ENCODE measurements at regions not wholly inside any gene's neighbourhood (a gene's known extent, or its start where the extent isn't known, plus 50 kb on each side); places are given as distances from the start of the nearest gene placed in this dataset.

DNA sequence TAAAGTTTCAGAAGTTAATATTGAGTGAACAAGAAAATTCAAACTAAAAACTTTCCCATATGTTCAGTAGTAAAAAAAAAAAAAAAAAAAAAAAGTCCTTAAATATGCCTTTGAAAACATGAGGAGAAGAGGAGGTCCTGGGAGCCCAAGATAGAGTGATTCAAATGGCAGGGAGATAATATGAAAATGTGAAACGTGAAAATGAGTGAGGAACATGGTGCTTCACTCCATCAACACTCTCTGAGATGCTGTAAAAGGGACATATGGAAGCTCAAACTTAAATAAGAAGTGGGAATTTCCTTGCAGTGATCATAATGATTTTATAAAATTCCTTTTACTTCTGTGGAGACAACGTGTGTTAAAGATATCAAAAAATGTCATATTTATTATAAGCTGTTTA is 423.9 kb downstream of the PABPC4L start:
- POLR2A ChIA-PET (ENCODE audit: low non-redundant PET), result no interaction called here
- intact Hi-C loops (cut with micrococcal nuclease; ENCODE audit: unreplicated experiment), result no loop called here
- H3K4me1 ChIP-seq (ENCODE audit: insufficient read depth, low read length, poor library complexity, severe bottlenecking), result no peaks in the 10 kb centered on the region
- no TSS peak for BruUV-seq (replicated peaks)
- H3K4me3 ChIP-seq (ENCODE audit: low read depth, low read length, poor library complexity, severe bottlenecking), result no peak overlapping the region
- H3K9me3 ChIP-seq (ENCODE audit: low read depth, low read length, poor library complexity, severe bottlenecking), result peaks cover 3% of the 10 kb centered on the region
- no peak for DNase-seq (ENCODE audit: low spot score)
- TF ChIP-seq, protein P1, sequence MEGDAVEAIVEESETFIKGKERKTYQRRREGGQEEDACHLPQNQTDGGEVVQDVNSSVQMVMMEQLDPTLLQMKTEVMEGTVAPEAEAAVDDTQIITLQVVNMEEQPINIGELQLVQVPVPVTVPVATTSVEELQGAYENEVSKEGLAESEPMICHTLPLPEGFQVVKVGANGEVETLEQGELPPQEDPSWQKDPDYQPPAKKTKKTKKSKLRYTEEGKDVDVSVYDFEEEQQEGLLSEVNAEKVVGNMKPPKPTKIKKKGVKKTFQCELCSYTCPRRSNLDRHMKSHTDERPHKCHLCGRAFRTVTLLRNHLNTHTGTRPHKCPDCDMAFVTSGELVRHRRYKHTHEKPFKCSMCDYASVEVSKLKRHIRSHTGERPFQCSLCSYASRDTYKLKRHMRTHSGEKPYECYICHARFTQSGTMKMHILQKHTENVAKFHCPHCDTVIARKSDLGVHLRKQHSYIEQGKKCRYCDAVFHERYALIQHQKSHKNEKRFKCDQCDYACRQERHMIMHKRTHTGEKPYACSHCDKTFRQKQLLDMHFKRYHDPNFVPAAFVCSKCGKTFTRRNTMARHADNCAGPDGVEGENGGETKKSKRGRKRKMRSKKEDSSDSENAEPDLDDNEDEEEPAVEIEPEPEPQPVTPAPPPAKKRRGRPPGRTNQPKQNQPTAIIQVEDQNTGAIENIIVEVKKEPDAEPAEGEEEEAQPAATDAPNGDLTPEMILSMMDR (conservative IDR thresholded peaks at IDR 0.05; ENCODE audit: low read depth, low read length), result no peak
- no peak for TF ChIP-seq EZH2 (IDR thresholded peaks at IDR 0.05; ENCODE audit: borderline replicate concordance, low read depth, low read length, poor library complexity, severe bottlenecking)
- H3K36me3 ChIP-seq (ENCODE audit: insufficient read depth, low read length, poor library complexity, severe bottlenecking), result no peaks in the 10 kb centered on the region
- no peak overlapping the region for H3K27ac ChIP-seq (ENCODE audit: low read depth, low read length, poor library complexity, severe bottlenecking)
- no peaks in the 10 kb centered on the region for H3K27me3 ChIP-seq (replicated peaks; ENCODE audit: insufficient read depth, low read depth, low read length, poor library complexity)
- CTCF ChIA-PET, result no interaction called here

DNA sequence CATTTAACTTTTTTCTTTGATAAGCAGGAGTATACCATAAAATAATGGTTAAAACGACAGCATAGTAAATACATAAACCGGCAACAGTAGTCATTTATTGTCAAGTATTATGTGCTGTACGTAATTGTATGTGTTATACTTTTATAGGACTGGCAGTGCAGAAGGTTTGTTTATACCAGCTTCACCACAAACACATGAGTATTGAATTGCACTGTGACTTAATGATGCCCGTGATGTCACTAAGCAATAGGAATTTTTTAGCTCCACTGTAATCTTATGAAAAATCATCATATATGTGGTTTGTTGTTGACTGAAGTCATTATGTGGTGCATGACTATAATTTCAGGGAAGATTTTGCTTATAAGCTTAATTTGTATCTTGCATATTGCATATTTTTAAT is 424.6 kb downstream of the PABPC4L start:
- ChIA-PET CTCF (no interaction called here), POLR2A (ENCODE audit: low non-redundant PET) (no interaction called here)
- Histone ChIP-seq H3K27me3 (replicated peaks; ENCODE audit: insufficient read depth, low read depth, low read length, poor library complexity) (no peaks in the 10 kb centered on the region), H3K36me3 (ENCODE audit: insufficient read depth, low read length, poor library complexity, severe bottlenecking) (no peaks in the 10 kb centered on the region), H3K27ac (ENCODE audit: low read depth, low read length, poor library complexity, severe bottlenecking) (no peak overlapping the region), H3K9me3 (ENCODE audit: low read depth, low read length, poor library complexity, severe bottlenecking) (peaks cover 3% of the 10 kb centered on the region), H3K4me1 (ENCODE audit: insufficient read depth, low read length, poor library complexity, severe bottlenecking) (no peaks in the 10 kb centered on the region), H3K4me3 (ENCODE audit: low read depth, low read length, poor library complexity, severe bottlenecking) (no peak overlapping the region)
- no peak for DNase-seq (ENCODE audit: low spot score)
- TF ChIP-seq, protein P1 (conservative IDR thresholded peaks at IDR 0.05; ENCODE audit: low read depth, low read length), result no peak
- no peak for TF ChIP-seq EZH2 (IDR thresholded peaks at IDR 0.05; ENCODE audit: borderline replicate concordance, low read depth, low read length, poor library complexity, severe bottlenecking)
- intact Hi-C loops (cut with micrococcal nuclease; ENCODE audit: unreplicated experiment), result no loop called here
- no TSS peak for BruUV-seq (replicated peaks)

DNA sequence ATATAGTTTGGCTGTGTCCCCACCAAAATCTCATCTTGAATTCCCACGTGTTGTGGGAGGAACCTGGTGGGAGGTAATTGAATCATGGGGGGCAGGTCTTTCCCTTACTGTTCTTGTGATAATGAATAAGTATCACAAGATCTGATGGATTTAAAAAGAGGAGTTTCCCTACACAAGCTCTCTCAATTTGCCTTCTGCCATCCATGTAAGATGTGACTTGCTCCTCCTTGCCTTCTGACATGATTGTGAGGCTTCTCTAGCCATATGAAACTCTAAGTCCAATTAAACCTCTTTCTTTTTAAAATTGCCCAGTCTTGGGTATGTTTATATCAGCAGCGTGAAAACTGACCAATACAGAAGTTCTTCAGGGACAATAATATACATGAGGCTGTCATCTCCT is 425.1 kb downstream of the PABPC4L start:
- ChIA-PET CTCF (no interaction called here), POLR2A (ENCODE audit: low non-redundant PET) (no interaction called here)
- Histone ChIP-seq H3K27ac (ENCODE audit: low read depth, low read length, poor library complexity, severe bottlenecking) (no peak overlapping the region), H3K4me3 (ENCODE audit: low read depth, low read length, poor library complexity, severe bottlenecking) (no peak overlapping the region), H3K36me3 (ENCODE audit: insufficient read depth, low read length, poor library complexity, severe bottlenecking) (no peaks in the 10 kb centered on the region), H3K9me3 (ENCODE audit: low read depth, low read length, poor library complexity, severe bottlenecking) (peaks cover 3% of the 10 kb centered on the region), H3K4me1 (ENCODE audit: insufficient read depth, low read length, poor library complexity, severe bottlenecking) (no peaks in the 10 kb centered on the region), H3K27me3 (replicated peaks; ENCODE audit: insufficient read depth, low read depth, low read length, poor library complexity) (no peaks in the 10 kb centered on the region)
- intact Hi-C loops (cut with micrococcal nuclease; ENCODE audit: unreplicated experiment), result no loop called here
- TF ChIP-seq, protein P1 (conservative IDR thresholded peaks at IDR 0.05; ENCODE audit: low read depth, low read length), result no peak
- no peak for TF ChIP-seq EZH2 (IDR thresholded peaks at IDR 0.05; ENCODE audit: borderline replicate concordance, low read depth, low read length, poor library complexity, severe bottlenecking)
- DNase-seq (ENCODE audit: low spot score), result no peak
- BruUV-seq (replicated peaks), result no TSS peak
